Bronchial epithelial cell (primary cell): ENCODE measurements at regions not wholly inside any gene's neighbourhood (a gene's known extent, or its start where the extent isn't known, plus 50 kb on each side); places are given as distances from the start of the nearest gene placed in this dataset.

Experiments
- DNase-seq: peaks from one replicate; pipeline ENCODE4 v3.0.0-alpha.2; 2010; ENCODE audit warnings: low read depth
- FAIRE-seq: peaks from 2 replicates; lab custom pipeline; 2011; peaks lifted over from hg19 to GRCh38; lab: Jason Lieb, UNC
- H3K27me3 ChIP-seq: 2 replicates; pipeline ENCODE4 v1.5.1; 2011; ENCODE audit warnings: low read length; ENCODE audit not compliant: control insufficient read depth, insufficient read depth
- H3K36me3 ChIP-seq: 2 replicates; pipeline ENCODE4 v1.5.1; 2011; ENCODE audit warnings: low read length; ENCODE audit not compliant: control insufficient read depth, insufficient read depth
- H3K4me3 ChIP-seq: 2 replicates; pipeline ENCODE4 v1.5.1; 2011; ENCODE audit warnings: mild to moderate bottlenecking, low read depth, low read length, control low read depth
- TF ChIP-seq, protein P1 (sequence below): IDR thresholded peaks from 2 replicates; pipeline ENCODE4 v1.5.1; 2011; ENCODE audit warnings: mild to moderate bottlenecking, moderate library complexity, low read length, control low read depth, inconsistent platforms; ENCODE audit not compliant: insufficient read depth, severe bottlenecking

DNA sequence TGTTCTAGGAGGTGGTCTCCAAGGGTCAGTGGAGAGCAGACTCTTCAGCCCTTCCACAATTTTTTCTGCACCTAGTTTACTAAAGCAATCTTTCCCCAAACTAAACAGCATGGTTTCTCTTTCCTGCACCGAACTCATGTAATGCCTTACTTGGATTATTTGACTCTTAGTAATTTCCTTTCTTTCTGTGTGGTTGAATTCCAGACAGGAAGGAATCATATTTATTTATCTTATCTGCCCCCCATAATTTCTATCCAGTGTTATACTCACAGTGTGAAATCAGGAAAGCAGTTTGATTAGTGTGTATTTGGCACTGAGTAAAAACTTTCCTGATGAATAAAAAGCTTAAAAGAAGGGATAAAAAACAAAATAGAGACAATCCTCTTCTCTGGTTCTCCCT lies 140.3 kb upstream of the STMND1 start:
- Histone ChIP-seq H3K27me3 (no peaks in the 10 kb centered on the region), H3K4me3 (no peak overlapping the region), H3K36me3 (no peaks in the 10 kb centered on the region)
- no peak for DNase-seq
- FAIRE-seq, result no peak
- TF ChIP-seq, protein P1, sequence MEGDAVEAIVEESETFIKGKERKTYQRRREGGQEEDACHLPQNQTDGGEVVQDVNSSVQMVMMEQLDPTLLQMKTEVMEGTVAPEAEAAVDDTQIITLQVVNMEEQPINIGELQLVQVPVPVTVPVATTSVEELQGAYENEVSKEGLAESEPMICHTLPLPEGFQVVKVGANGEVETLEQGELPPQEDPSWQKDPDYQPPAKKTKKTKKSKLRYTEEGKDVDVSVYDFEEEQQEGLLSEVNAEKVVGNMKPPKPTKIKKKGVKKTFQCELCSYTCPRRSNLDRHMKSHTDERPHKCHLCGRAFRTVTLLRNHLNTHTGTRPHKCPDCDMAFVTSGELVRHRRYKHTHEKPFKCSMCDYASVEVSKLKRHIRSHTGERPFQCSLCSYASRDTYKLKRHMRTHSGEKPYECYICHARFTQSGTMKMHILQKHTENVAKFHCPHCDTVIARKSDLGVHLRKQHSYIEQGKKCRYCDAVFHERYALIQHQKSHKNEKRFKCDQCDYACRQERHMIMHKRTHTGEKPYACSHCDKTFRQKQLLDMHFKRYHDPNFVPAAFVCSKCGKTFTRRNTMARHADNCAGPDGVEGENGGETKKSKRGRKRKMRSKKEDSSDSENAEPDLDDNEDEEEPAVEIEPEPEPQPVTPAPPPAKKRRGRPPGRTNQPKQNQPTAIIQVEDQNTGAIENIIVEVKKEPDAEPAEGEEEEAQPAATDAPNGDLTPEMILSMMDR, result no peak

DNA sequence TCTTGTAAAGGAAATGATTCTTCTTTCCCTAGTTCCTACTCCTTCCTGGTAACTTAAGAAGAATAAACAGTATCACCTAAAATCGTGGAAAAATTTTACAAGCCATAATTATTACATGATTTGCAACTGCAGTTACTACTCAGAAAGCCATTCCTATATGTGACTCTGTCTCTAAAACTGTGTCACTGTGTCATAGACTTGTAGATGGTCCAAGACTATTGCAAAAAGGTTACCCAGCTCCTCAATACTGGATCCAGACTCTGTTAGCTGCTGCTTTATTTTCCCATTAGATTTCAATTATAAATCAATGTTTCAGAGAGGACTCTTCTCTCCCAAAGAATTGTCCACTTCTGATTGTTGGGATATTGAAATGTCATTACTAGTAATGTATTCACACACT lies 142.1 kb upstream of the STMND1 start:
- no peak for DNase-seq
- no peak for FAIRE-seq
- Histone ChIP-seq H3K36me3 (no peaks in the 10 kb centered on the region), H3K27me3 (no peaks in the 10 kb centered on the region), H3K4me3 (no peak overlapping the region)
- TF ChIP-seq, protein P1, result no peak

DNA sequence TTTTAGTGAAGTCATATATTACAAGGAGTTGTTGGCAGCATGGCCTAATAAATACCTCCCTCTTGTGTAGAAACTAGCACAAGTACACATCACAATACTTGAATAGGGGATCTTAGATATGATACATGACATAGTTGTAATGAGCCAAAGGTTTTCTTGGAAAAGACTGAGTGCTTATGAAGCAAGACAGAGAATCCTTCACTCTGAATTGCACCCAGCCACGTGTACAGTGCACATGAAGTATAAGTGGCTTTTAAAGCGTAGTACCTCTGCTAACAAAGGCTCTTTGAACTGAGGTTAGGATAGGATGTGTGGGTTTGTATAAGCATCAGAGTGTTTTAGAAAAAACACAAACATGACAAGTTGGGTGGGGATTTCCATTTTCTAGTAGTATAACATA lies 145.5 kb upstream of the STMND1 start:
- no peaks in the 10 kb centered on the region for H3K36me3 ChIP-seq
- H3K27me3 ChIP-seq, result no peaks in the 10 kb centered on the region
- TF ChIP-seq, protein P1, result no peak
- DNase-seq (no peak), FAIRE-seq (no peak)
- H3K4me3 ChIP-seq, result no peak overlapping the region

DNA sequence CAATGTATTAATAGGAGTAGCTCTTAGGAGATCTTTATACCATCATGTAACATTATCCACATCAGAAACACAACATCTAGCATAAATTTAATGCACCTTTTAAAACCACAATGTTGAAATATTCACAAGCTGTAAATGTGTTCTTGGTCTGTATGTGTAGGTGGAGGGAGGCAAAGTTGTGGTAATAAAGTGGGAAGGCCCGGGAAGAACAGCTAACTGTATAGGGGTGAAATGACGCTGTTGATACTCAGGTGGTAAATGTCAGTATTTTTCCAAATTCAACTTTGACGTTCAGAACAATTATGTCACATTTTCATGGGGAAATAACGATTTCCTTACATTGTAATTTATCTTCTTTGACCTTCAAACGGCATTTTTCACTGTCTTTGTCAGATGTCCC lies 146.0 kb upstream of the STMND1 start:
- no peak for FAIRE-seq

DNA sequence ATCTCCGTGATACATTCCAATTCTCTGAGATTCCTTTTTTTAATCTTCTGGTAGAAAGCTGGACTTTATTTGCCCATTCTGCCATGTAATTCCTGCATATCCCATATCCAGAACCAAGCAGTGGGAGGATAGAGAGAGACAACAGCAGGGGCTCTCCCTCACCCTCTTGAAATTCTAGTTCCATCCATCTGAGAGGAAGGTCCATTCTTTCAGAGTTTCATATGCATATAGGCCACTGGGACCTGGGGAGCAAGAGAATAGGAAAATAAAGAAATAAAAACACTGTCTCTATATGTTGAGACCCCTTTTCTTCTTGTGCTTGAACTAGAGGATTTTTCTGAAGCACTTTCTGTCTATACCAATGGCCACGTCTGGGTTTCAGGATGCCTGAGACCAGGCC lies 147.9 kb upstream of the STMND1 start:
- no peak for DNase-seq
- no peaks in the 10 kb centered on the region for H3K36me3 ChIP-seq
- TF ChIP-seq, protein P1, result no peak
- FAIRE-seq, result no peak
- H3K4me3 ChIP-seq, result no peak overlapping the region
- H3K27me3 ChIP-seq, result no peaks in the 10 kb centered on the region

More for the DNA sequence above, 146.0 kb upstream of the STMND1 start:
- TF ChIP-seq, protein P1, result no peak
- Histone ChIP-seq H3K27me3 (no peaks in the 10 kb centered on the region), H3K36me3 (no peaks in the 10 kb centered on the region), H3K4me3 (no peak overlapping the region)
- no peak for DNase-seq

DNA sequence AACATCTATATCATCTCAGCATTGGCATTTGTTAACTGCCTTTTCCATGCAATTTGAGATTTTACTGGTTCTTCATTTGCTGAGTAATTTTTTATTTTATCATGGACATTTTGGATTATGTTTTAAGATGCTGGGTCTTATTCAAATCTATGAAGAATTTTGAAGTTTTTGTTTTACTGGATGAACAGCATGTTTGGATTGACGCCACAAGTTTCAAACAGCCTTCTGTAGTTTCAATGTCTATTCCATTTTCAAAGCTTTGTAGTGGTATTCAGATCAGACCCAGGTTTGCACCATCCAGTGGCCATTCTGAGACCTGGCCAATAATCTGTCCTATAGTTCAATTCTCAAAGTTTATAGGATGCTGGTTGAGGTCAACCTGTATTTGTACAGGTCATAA lies 148.4 kb upstream of the STMND1 start:
- no peak for DNase-seq
- Histone ChIP-seq H3K36me3 (no peaks in the 10 kb centered on the region), H3K4me3 (no peak overlapping the region), H3K27me3 (no peaks in the 10 kb centered on the region)
- TF ChIP-seq, protein P1, result no peak
- FAIRE-seq, result no peak
